ENCODE measurements at regions not wholly inside any gene's neighbourhood (a gene's known extent, or its start where the extent isn't known, plus 50 kb on each side); places are given as distances from the start of the nearest gene placed in this dataset.

DNA sequence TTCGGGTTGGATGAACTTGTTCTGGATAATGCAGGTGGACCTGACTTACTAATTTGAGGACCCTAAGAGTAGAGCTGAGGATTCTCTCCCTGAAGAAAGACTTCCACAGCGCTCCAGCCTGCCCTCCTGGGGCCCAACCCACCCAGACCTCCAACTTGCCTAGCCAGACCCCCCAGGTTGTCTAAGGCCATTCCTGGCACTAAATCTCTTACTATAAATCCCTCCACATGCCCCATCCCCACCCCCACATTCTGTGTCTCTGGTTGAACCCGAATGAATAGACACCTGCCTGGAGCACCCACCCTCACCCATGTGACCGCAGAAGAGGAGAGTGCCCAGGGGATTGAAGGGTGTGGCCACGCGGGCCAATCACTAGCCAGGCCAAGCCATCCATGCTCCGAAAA is 1480.0 kb downstream of the TBC1D22A start:
- TF ChIP-seq, protein P1, sequence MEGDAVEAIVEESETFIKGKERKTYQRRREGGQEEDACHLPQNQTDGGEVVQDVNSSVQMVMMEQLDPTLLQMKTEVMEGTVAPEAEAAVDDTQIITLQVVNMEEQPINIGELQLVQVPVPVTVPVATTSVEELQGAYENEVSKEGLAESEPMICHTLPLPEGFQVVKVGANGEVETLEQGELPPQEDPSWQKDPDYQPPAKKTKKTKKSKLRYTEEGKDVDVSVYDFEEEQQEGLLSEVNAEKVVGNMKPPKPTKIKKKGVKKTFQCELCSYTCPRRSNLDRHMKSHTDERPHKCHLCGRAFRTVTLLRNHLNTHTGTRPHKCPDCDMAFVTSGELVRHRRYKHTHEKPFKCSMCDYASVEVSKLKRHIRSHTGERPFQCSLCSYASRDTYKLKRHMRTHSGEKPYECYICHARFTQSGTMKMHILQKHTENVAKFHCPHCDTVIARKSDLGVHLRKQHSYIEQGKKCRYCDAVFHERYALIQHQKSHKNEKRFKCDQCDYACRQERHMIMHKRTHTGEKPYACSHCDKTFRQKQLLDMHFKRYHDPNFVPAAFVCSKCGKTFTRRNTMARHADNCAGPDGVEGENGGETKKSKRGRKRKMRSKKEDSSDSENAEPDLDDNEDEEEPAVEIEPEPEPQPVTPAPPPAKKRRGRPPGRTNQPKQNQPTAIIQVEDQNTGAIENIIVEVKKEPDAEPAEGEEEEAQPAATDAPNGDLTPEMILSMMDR (IDR thresholded peaks at IDR 0.05) = no peak
- Histone ChIP-seq H3K27me3 (replicated peaks; ENCODE audit: insufficient read depth) (no peaks in the 10 kb centered on the region), H3K4me3 (no peak overlapping the region), H3K36me3 (no peaks in the 10 kb centered on the region), H3K27ac (no peak overlapping the region), H3K4me1 (ENCODE audit: control insufficient read depth in 1 of 2, low read depth in 2 of 2) (no peaks in the 10 kb centered on the region), H3K9me3 (no peaks in the 10 kb centered on the region)
- DNase-seq (ENCODE audit: low spot score) (no peak), ATAC-seq (ENCODE audit: insufficient number of reproducible peaks, low FRiP score, low read depth) (no peak)

DNA sequence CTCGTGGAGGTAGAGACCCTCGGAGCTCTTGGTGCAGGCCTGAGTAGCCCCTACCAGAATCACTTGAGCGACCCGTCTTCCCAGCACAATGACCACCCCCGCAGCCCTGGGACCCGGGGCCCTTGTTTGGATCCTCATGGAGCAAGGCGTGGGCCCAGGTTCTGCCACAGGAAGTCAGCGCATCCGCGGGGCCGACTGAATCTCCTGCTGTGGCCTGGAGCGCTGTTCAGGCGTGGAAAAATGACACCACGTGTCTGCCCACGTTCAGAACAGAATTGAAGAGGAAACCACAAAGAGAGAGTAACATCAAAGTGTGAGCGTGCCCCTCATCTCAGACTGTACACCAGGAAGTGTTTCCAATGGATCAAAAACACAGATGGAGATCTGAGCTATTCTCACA is 1479.2 kb downstream of the TBC1D22A start:
- DNase-seq (ENCODE audit: low spot score) (no peak), ATAC-seq (ENCODE audit: insufficient number of reproducible peaks, low FRiP score, low read depth) (no peak)
- no peaks in the 10 kb centered on the region for H3K4me1 ChIP-seq (ENCODE audit: control insufficient read depth in 1 of 2, low read depth in 2 of 2)
- H3K4me3 ChIP-seq = no peak overlapping the region
- no peak overlapping the region for H3K27ac ChIP-seq
- H3K9me3 ChIP-seq = no peaks in the 10 kb centered on the region
- TF ChIP-seq, protein P1 (IDR thresholded peaks at IDR 0.05) = no peak
- no peaks in the 10 kb centered on the region for H3K36me3 ChIP-seq
- no peaks in the 10 kb centered on the region for H3K27me3 ChIP-seq (replicated peaks; ENCODE audit: insufficient read depth)

DNA sequence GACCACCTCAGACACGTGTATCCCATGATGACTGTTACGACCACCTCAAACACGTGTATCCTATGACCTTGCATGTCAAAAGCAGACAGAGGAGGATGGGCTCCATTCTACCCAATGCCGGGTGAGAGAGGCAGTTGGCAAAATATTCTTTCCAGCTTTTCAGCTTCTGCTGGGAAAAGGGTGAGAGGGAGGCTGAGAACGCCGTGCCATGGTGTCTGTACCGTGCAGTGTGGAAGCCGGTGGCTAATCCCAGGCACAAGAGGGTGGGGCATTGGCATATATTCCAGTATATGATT is 1478.4 kb downstream of the TBC1D22A start:
- no peak for DNase-seq (ENCODE audit: low spot score)
- ATAC-seq (ENCODE audit: insufficient number of reproducible peaks, low FRiP score, low read depth) = no peak
- no peaks in the 10 kb centered on the region for H3K27me3 ChIP-seq (replicated peaks; ENCODE audit: insufficient read depth)
- TF ChIP-seq, protein P1 (IDR thresholded peaks at IDR 0.05) = no peak
- H3K27ac ChIP-seq = no peak overlapping the region
- H3K4me3 ChIP-seq = no peak overlapping the region
- no peaks in the 10 kb centered on the region for H3K36me3 ChIP-seq
- no peaks in the 10 kb centered on the region for H3K9me3 ChIP-seq
- no peaks in the 10 kb centered on the region for H3K4me1 ChIP-seq (ENCODE audit: control insufficient read depth in 1 of 2, low read depth in 2 of 2)

DNA sequence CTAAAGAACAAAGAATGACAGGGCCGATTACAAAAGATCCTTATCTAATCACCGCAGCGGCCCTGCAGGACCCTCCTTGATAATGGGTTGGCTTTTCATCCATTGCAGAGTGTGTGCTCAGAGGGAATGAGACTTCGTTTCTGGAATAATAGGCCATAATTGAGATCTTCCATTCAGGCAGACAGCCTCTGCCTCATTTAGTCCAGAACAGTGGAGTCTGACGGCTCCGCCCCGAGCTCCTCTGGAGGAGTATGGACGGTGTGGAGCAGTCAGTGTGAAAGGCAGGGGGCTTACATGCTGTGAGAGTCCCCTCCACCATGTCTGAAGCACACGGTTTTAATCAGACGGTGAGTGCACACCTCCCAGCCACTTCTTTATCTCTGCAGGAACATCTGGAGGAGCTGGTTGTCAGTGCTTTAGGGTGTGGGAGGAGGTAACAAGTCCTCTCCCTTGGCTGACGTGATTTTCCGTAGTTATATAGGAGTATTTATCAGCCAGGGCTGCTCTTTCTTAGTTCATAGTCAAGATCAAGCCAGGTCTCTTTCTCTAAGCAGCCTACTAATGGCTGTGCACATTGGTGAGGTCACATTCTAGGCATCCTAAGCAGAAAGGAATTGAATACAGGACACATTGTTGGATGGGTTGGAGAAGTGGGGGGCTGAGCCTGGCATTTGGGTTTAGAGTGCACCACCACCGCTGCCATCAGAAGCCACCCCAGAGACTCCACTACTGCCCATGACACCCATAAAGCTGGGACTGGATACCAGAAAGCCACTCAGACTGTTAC is 1477.9 kb downstream of the TBC1D22A start:
- TF ChIP-seq, protein P1 (IDR thresholded peaks at IDR 0.05) = no peak
- ATAC-seq (ENCODE audit: insufficient number of reproducible peaks, low FRiP score, low read depth) = no peak
- Histone ChIP-seq H3K4me3 (no peak overlapping the region), H3K36me3 (no peaks in the 10 kb centered on the region), H3K4me1 (ENCODE audit: control insufficient read depth in 1 of 2, low read depth in 2 of 2) (no peaks in the 10 kb centered on the region), H3K27ac (no peak overlapping the region), H3K9me3 (no peaks in the 10 kb centered on the region), H3K27me3 (replicated peaks; ENCODE audit: insufficient read depth) (no peaks in the 10 kb centered on the region)
- no peak for DNase-seq (ENCODE audit: low spot score)

DNA sequence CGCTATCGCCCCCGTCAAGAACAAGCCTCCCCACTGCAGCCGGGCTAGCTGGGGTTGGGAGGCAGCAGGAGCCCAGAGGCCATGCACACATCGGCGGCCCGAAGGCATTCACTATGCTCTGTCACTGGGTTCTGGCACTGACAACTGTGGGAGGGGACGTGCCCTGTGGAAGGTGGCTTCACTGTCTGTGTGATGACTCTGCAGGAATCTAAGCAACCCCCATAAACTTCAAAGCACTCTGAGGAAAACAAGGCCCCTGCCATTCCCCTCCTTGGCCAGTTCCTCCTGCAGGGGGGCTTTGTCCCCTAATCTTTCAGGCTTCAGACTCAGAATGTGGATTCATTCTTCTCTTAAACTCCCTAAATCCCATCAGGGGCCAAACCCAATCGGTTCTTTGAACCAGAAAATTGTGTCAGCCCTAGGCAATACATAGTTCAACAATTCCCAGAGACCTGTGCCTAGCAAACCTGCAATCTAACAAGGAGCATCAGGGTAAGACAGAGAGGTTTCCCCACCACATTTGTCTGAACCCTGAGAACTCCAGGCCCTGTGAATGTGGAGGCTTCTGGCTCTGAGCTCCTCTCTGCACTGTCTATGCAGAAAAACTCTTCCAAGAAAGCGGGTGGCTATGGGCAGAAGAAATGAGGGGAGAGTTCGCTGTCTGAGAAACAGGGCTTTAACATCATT is 1477.2 kb downstream of the TBC1D22A start:
- TF ChIP-seq, protein P1 (IDR thresholded peaks at IDR 0.05) = no peak
- ATAC-seq (ENCODE audit: insufficient number of reproducible peaks, low FRiP score, low read depth) = no peak
- no peak for DNase-seq (ENCODE audit: low spot score)
- no peaks in the 10 kb centered on the region for H3K9me3 ChIP-seq
- no peak overlapping the region for H3K27ac ChIP-seq
- no peaks in the 10 kb centered on the region for H3K36me3 ChIP-seq
- no peaks in the 10 kb centered on the region for H3K4me1 ChIP-seq (ENCODE audit: control insufficient read depth in 1 of 2, low read depth in 2 of 2)
- H3K4me3 ChIP-seq = no peak overlapping the region
- no peaks in the 10 kb centered on the region for H3K27me3 ChIP-seq (replicated peaks; ENCODE audit: insufficient read depth)
